Fibroblast of villous mesenchyme (primary cell): ENCODE measurements at regions not wholly inside any gene's neighbourhood (a gene's known extent, or its start where the extent isn't known, plus 50 kb on each side); places are given as distances from the start of the nearest gene placed in this dataset.

ENCODE experiments used
- DNase-seq: peaks from one replicate; pipeline ENCODE4 v3.0.0-alpha.2; 2010; ENCODE audit warnings: low read depth
- H3K4me3 ChIP-seq: 2 replicates; pipeline ENCODE4 v1.5.1; 2011; ENCODE audit warnings: low read depth, mild to moderate bottlenecking, low read length
- CTCF ChIP-seq: IDR thresholded peaks from 2 replicates; pipeline ENCODE4 v1.5.1; 2012; ENCODE audit warnings: low read depth, mild to moderate bottlenecking, low read length; ENCODE audit not compliant: insufficient read depth

GRCh38 chr14:40894846-40895245 is 711.8 kb upstream of the LRFN5 start:
- H3K4me3 ChIP-seq, result no peak overlapping the region
- no peak for DNase-seq
- no peak for TF ChIP-seq CTCF

GRCh38 chr14:40889126-40889525 is 717.5 kb upstream of the LRFN5 start:
- no peak for DNase-seq
- H3K4me3 ChIP-seq, result no peak overlapping the region
- no peak for TF ChIP-seq CTCF

- no peak for DNase-seq
- no peak overlapping the region for H3K4me3 ChIP-seq
- no peak for TF ChIP-seq CTCF
Observed at GRCh38 chr14:40887912-40888311, 718.8 kb upstream of the LRFN5 start.

- no peak for TF ChIP-seq CTCF
- DNase-seq, result no peak
- no peak overlapping the region for H3K4me3 ChIP-seq
Observed at GRCh38 chr14:40870252-40870651, 736.4 kb upstream of the LRFN5 start.

GRCh38 chr14:40859055-40859454 is 747.6 kb upstream of the LRFN5 start:
- DNase-seq, result no peak
- no peak overlapping the region for H3K4me3 ChIP-seq
- TF ChIP-seq CTCF, result no peak

- H3K4me3 ChIP-seq, result no peak overlapping the region
- TF ChIP-seq CTCF, result no peak
- DNase-seq, result no peak
Observed at GRCh38 chr14:40855343-40855742, 751.3 kb upstream of the LRFN5 start.

GRCh38 chr14:40850191-40850590 is 756.5 kb upstream of the LRFN5 start:
- no peak for TF ChIP-seq CTCF
- no peak for DNase-seq
- H3K4me3 ChIP-seq, result no peak overlapping the region
